ENCODE measurements at regions not wholly inside any gene's neighbourhood (a gene's known extent, or its start where the extent isn't known, plus 50 kb on each side); places are given as distances from the start of the nearest gene placed in this dataset.
"Not testable (repeated sequence)": the region's sequence is repeated elsewhere in the genome, so short reads cannot be mapped to it uniquely, and the experiment has no call there.

- Mint-ChIP-seq H3K27ac (ENCODE audit: low read depth, unreplicated experiment) (no peak overlapping the region), H3K4me1 (ENCODE audit: insufficient read depth, unreplicated experiment) (no peaks in the 10 kb centered on the region), H3K9me3 (ENCODE audit: unreplicated experiment) (peaks cover 7% of the 10 kb centered on the region), H3K27me3 (ENCODE audit: insufficient read depth, unreplicated experiment) (no peaks in the 10 kb centered on the region), H3K36me3 (ENCODE audit: insufficient read depth, unreplicated experiment) (no peaks in the 10 kb centered on the region), H3K4me3 (ENCODE audit: unreplicated experiment) (no peak overlapping the region)
- BruUV-seq (replicated peaks), result no TSS peak
- ChIA-PET CTCF (no interaction called here), POLR2A (no interaction called here)
- intact Hi-C loops (cut with micrococcal nuclease), result no loop called here
- no peak for DNase-seq (ENCODE audit: unreplicated experiment)
- TF ChIP-seq, protein P1, sequence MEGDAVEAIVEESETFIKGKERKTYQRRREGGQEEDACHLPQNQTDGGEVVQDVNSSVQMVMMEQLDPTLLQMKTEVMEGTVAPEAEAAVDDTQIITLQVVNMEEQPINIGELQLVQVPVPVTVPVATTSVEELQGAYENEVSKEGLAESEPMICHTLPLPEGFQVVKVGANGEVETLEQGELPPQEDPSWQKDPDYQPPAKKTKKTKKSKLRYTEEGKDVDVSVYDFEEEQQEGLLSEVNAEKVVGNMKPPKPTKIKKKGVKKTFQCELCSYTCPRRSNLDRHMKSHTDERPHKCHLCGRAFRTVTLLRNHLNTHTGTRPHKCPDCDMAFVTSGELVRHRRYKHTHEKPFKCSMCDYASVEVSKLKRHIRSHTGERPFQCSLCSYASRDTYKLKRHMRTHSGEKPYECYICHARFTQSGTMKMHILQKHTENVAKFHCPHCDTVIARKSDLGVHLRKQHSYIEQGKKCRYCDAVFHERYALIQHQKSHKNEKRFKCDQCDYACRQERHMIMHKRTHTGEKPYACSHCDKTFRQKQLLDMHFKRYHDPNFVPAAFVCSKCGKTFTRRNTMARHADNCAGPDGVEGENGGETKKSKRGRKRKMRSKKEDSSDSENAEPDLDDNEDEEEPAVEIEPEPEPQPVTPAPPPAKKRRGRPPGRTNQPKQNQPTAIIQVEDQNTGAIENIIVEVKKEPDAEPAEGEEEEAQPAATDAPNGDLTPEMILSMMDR (IDR thresholded peaks at IDR 0.05; ENCODE audit: unreplicated experiment), result no peak
These were observed 369.6 kb upstream of the DPP6 start for GRCh38 chr7:153682628-153683027.

DNA sequence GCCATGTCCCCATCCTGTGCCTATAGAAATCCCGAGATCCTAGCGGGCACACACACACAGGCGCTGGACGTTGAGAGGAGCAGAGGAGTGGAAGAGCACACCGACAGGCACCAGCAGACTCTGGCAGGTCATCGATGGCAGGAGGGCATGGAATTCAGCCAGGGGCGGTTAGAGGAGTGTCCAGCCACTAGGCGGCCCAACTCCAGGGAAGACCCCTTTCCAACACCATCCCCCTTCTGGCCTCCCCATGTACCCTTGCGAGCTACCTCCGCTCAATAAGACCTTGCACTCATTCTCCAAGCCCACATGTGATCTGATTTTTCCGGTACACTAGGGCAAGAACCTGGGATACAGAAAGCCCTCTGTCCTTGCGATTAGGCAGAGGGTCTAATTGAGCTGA is 356.0 kb upstream of the DPP6 start:
- peaks cover 10% of the 10 kb centered on the region for H3K9me3 Mint-ChIP-seq (ENCODE audit: unreplicated experiment)

GRCh38 chr7:153698046-153698445 is 354.2 kb upstream of the DPP6 start:
- POLR2A ChIA-PET, result no interaction called here
- H3K27me3 Mint-ChIP-seq (ENCODE audit: insufficient read depth, unreplicated experiment), result no peaks in the 10 kb centered on the region
- no peaks in the 10 kb centered on the region for H3K36me3 Mint-ChIP-seq (ENCODE audit: insufficient read depth, unreplicated experiment)
- intact Hi-C loops (cut with micrococcal nuclease), result no loop called here
- TF ChIP-seq, protein P1 (IDR thresholded peaks at IDR 0.05; ENCODE audit: unreplicated experiment), result no peak
- CTCF ChIA-PET, result interaction anchor here (0.6 kb wide), 1 partner anchor 9 kb away, joined by 3 read pairs; no protein-coding TSS in a partner anchor
- no peaks in the 10 kb centered on the region for H3K4me1 Mint-ChIP-seq (ENCODE audit: insufficient read depth, unreplicated experiment)
- BruUV-seq (replicated peaks), result no TSS peak
- H3K27ac Mint-ChIP-seq (ENCODE audit: low read depth, unreplicated experiment), result no peak overlapping the region
- no peak overlapping the region for H3K4me3 Mint-ChIP-seq (ENCODE audit: unreplicated experiment)
- DNase-seq (ENCODE audit: unreplicated experiment), result no peak
- H3K9me3 Mint-ChIP-seq (ENCODE audit: unreplicated experiment), result peaks cover 10% of the 10 kb centered on the region

More for the DNA sequence above, 356.0 kb upstream of the DPP6 start:
- BruUV-seq (replicated peaks), result no TSS peak
- POLR2A ChIA-PET, result no interaction called here
- H3K36me3 Mint-ChIP-seq (ENCODE audit: insufficient read depth, unreplicated experiment), result no peaks in the 10 kb centered on the region
- CTCF ChIA-PET, result no interaction called here
- H3K27ac Mint-ChIP-seq (ENCODE audit: low read depth, unreplicated experiment), result no peak overlapping the region
- no peak overlapping the region for H3K4me3 Mint-ChIP-seq (ENCODE audit: unreplicated experiment)
- TF ChIP-seq, protein P1 (IDR thresholded peaks at IDR 0.05; ENCODE audit: unreplicated experiment), result no peak
- DNase-seq (ENCODE audit: unreplicated experiment), result no peak
- intact Hi-C loops (cut with micrococcal nuclease), result no loop called here
- no peaks in the 10 kb centered on the region for H3K4me1 Mint-ChIP-seq (ENCODE audit: insufficient read depth, unreplicated experiment)
- H3K27me3 Mint-ChIP-seq (ENCODE audit: insufficient read depth, unreplicated experiment), result no peaks in the 10 kb centered on the region

GRCh38 chr7:153701678-153702077 is 350.5 kb upstream of the DPP6 start:
- H3K4me3 Mint-ChIP-seq (ENCODE audit: unreplicated experiment), result no peak overlapping the region
- no TSS peak for BruUV-seq (replicated peaks)
- POLR2A ChIA-PET, result interaction anchor here (0.6 kb wide), 1 partner anchor 298 kb away, joined by 3 read pairs; no protein-coding TSS in a partner anchor
- H3K4me1 Mint-ChIP-seq (ENCODE audit: insufficient read depth, unreplicated experiment), result no peaks in the 10 kb centered on the region
- peaks cover 10% of the 10 kb centered on the region for H3K9me3 Mint-ChIP-seq (ENCODE audit: unreplicated experiment)
- no peak for DNase-seq (ENCODE audit: unreplicated experiment)
- intact Hi-C loops (cut with micrococcal nuclease), result no loop called here
- TF ChIP-seq, protein P1 (IDR thresholded peaks at IDR 0.05; ENCODE audit: unreplicated experiment), result no peak
- H3K27ac Mint-ChIP-seq (ENCODE audit: low read depth, unreplicated experiment), result no peak overlapping the region
- H3K36me3 Mint-ChIP-seq (ENCODE audit: insufficient read depth, unreplicated experiment), result no peaks in the 10 kb centered on the region
- H3K27me3 Mint-ChIP-seq (ENCODE audit: insufficient read depth, unreplicated experiment), result no peaks in the 10 kb centered on the region
- CTCF ChIA-PET, result no interaction called here

- intact Hi-C loops (cut with micrococcal nuclease); H3K9me3 Mint-ChIP-seq (ENCODE audit: unreplicated experiment); DNase-seq (ENCODE audit: unreplicated experiment); CTCF ChIA-PET; H3K4me3 Mint-ChIP-seq (ENCODE audit: unreplicated experiment); POLR2A ChIA-PET; H3K36me3 Mint-ChIP-seq (ENCODE audit: insufficient read depth, unreplicated experiment); H3K27ac Mint-ChIP-seq (ENCODE audit: low read depth, unreplicated experiment); H3K27me3 Mint-ChIP-seq (ENCODE audit: insufficient read depth, unreplicated experiment); H3K4me1 Mint-ChIP-seq (ENCODE audit: insufficient read depth, unreplicated experiment); BruUV-seq (replicated peaks): not testable (repeated sequence)
These were observed 328.3 kb upstream of the DPP6 start for GRCh38 chr7:153723892-153724291.

- H3K4me1 Mint-ChIP-seq (ENCODE audit: insufficient read depth, unreplicated experiment); H3K27me3 Mint-ChIP-seq (ENCODE audit: insufficient read depth, unreplicated experiment); H3K4me3 Mint-ChIP-seq (ENCODE audit: unreplicated experiment); H3K36me3 Mint-ChIP-seq (ENCODE audit: insufficient read depth, unreplicated experiment); intact Hi-C loops (cut with micrococcal nuclease); H3K9me3 Mint-ChIP-seq (ENCODE audit: unreplicated experiment); BruUV-seq (replicated peaks); CTCF ChIA-PET; DNase-seq (ENCODE audit: unreplicated experiment); POLR2A ChIA-PET: not testable (repeated sequence)
- H3K27ac Mint-ChIP-seq (ENCODE audit: low read depth, unreplicated experiment), result peak overlapping the region; percentile 12
These were observed 320.7 kb upstream of the DPP6 start for GRCh38 chr7:153731504-153731903.

- H3K4me1 Mint-ChIP-seq (ENCODE audit: insufficient read depth, unreplicated experiment); POLR2A ChIA-PET; H3K4me3 Mint-ChIP-seq (ENCODE audit: unreplicated experiment); CTCF ChIA-PET; BruUV-seq (replicated peaks); DNase-seq (ENCODE audit: unreplicated experiment); H3K36me3 Mint-ChIP-seq (ENCODE audit: insufficient read depth, unreplicated experiment); H3K27me3 Mint-ChIP-seq (ENCODE audit: insufficient read depth, unreplicated experiment); H3K27ac Mint-ChIP-seq (ENCODE audit: low read depth, unreplicated experiment); H3K9me3 Mint-ChIP-seq (ENCODE audit: unreplicated experiment); intact Hi-C loops (cut with micrococcal nuclease): not testable (repeated sequence)
These were observed 308.8 kb upstream of the DPP6 start for GRCh38 chr7:153743434-153743833.
